Pancreas (tissue), 10 donors: ENCODE measurements at regions not wholly inside any gene's neighbourhood (a gene's known extent, or its start where the extent isn't known, plus 50 kb on each side); places are given as distances from the start of the nearest gene placed in this dataset.
A peak's percentile ranks its signal among the peaks of the same experiment; 100 is the strongest.

ENCODE experiments used
- ATAC-seq, 4 donors: fragments of 200-7000 bp; cut with Tn5 transposase; one replicate each; pipeline versions ENCODE4 v1.8.0 to v1.9.1; 2020; ENCODE audit warnings: mild to moderate bottlenecking in 4 of 4, moderate library complexity in 4 of 4
- DNase-seq, 6 donors: peaks; one replicate each; pipeline ENCODE4 v3.0.0-alpha.2; 2020
- FAIRE-seq: peaks from 2 replicates; lab custom pipeline; 2012; peaks lifted over from hg19 to GRCh38; lab: Jason Lieb, UNC
- H3K27ac ChIP-seq, 4 donors: fragments of 200-600 bp; sonication (generic); 1 replicate in 3 of 4; 2 replicates in 1 of 4; pipeline versions ENCODE4 v1.5.0 to v1.8.0; 2020
- H3K27me3 ChIP-seq, 4 donors: fragments of 200-600 bp; one replicate each; pipeline ENCODE4 v1.8.0; 2021
- H3K36me3 ChIP-seq, 3 donors: fragments of 200-600 bp; sonication (generic) in 1 of 3; one replicate each; pipeline versions ENCODE4 v1.5.0 to v1.8.0; 2020 to 2021
- H3K4me1 ChIP-seq, 3 donors: fragments of 200-600 bp; one replicate each; pipeline ENCODE4 v1.8.0; 2021
- H3K4me3 ChIP-seq, 4 donors: fragments of 200-600 bp; sonication (generic) in 2 of 4; one replicate each; pipeline versions ENCODE4 v1.5.0 to v1.8.0; 2020 to 2021
- H3K9me3 ChIP-seq, 4 donors: fragments of 200-600 bp; one replicate each; pipeline ENCODE4 v1.8.0; 2021
- CTCF ChIP-seq, 4 donors: fragments of 200-600 bp; sonication (generic) in 3 of 4; IDR thresholded peaks; one replicate each; pipeline versions ENCODE4 v1.5.0 to v1.8.0; 2021; ENCODE audit warnings: antibody characterized with exemption in 4 of 4
- WGBS, 2 donors: extraction: QIAGEN DNeasy Blood & Tissue Kit; methylation state at CpG; one replicate each; pipeline ENCODE4 v1.1.7; 2013; 5-methylcytosine and 5-hydroxymethylcytosine counted together
- intact Hi-C, 3 donors: fragments of 100-400 bp; cut with DNase I; formaldehyde crosslinking; loops; one replicate each; pipeline versions ENCODE4 v1.11.1 to v1.14.2; 2022
- donor health status: healthy with polysubstance abuse.
- donor health status: DM: no; HTN: no; CAD: no; lungs with moderate emphysema.
- donor health status: DM: no; HTN: no; CAD: no.
- donor health status: control.
- donor health status: control.
- donor health status: Bipolar disorder and iron deficiency.
- donor health status: DM: yes; HTN: yes; CAD: no.
- donor health status: DM: no; HTN: no; CAD: no.
- donor health status: DM: no; HTN: no; CAD: no.
- donor health status: DM: yes; HTN: yes; CAD: no.

- FAIRE-seq (no peak), DNase-seq (no peak), ATAC-seq (no peak)
- intact Hi-C loops: no loop called here
- Histone ChIP-seq H3K4me3 (no peak overlapping the region), H3K27ac (no peak overlapping the region), H3K27me3 (no peaks in the 10 kb centered on the region), H3K9me3 (no peaks in the 10 kb centered on the region), H3K36me3 (no peaks in the 10 kb centered on the region), H3K4me1 (no peaks in the 10 kb centered on the region)
- TF ChIP-seq CTCF (IDR thresholded peaks at IDR 0.05): no peak
- 87 to 88% methylated on average over 1 of the region's 1 CpG for WGBS, 2 donors
Observed at GRCh38 chr14:53764846-53765245, 191.8 kb downstream of the BMP4 start.

GRCh38 chr14:53758141-53758540, 198.5 kb downstream of the BMP4 start:
- WGBS, 2 donors: 76 to 86% methylated on average over 2 of the region's 2 CpGs
- Histone ChIP-seq H3K4me1 (no peaks in the 10 kb centered on the region), H3K27ac (no peak overlapping the region), H3K27me3 (no peaks in the 10 kb centered on the region), H3K9me3 (no peaks in the 10 kb centered on the region), H3K4me3 (no peak overlapping the region), H3K36me3 (no peaks in the 10 kb centered on the region)
- no peak for TF ChIP-seq CTCF (IDR thresholded peaks at IDR 0.05)
- no peak for FAIRE-seq
- no peak for ATAC-seq
- intact Hi-C loops: no loop called here
- DNase-seq: no peak

- H3K27me3 ChIP-seq: no peaks in the 10 kb centered on the region
- no peak for FAIRE-seq
- no peaks in the 10 kb centered on the region for H3K4me1 ChIP-seq
- no peak for TF ChIP-seq CTCF (IDR thresholded peaks at IDR 0.05)
- H3K36me3 ChIP-seq: no peaks in the 10 kb centered on the region
- intact Hi-C loops: no loop called here
- ATAC-seq: no peak
- H3K4me3 ChIP-seq: no peak overlapping the region
- H3K9me3 ChIP-seq: no peaks in the 10 kb centered on the region
- no peak overlapping the region for H3K27ac ChIP-seq
- DNase-seq: no peak
Observed at GRCh38 chr14:53757732-53758131, 198.9 kb downstream of the BMP4 start.

- H3K27ac ChIP-seq: no peak overlapping the region
- DNase-seq (peak in 1 of 6 donors; percentile 22), FAIRE-seq (no peak), ATAC-seq (no peak)
- intact Hi-C loops: no loop called here
- H3K4me1 ChIP-seq: no peaks in the 10 kb centered on the region
- no peaks in the 10 kb centered on the region for H3K36me3 ChIP-seq
- 74 to 86% methylated on average over 3 of the region's 3 CpGs for WGBS, 2 donors
- no peak for TF ChIP-seq CTCF (IDR thresholded peaks at IDR 0.05)
- no peaks in the 10 kb centered on the region for H3K27me3 ChIP-seq
- no peaks in the 10 kb centered on the region for H3K9me3 ChIP-seq
- no peak overlapping the region for H3K4me3 ChIP-seq
Observed at GRCh38 chr14:53751650-53752049, 205.0 kb downstream of the BMP4 start.

GRCh38 chr14:53748691-53749090, 207.9 kb downstream of the BMP4 start:
- 34 to 52% methylated on average over 1 of the region's 1 CpG for WGBS, 2 donors
- no peak for DNase-seq
- FAIRE-seq: no peak
- no peak for TF ChIP-seq CTCF (IDR thresholded peaks at IDR 0.05)
- intact Hi-C loops: no loop called here
- H3K27me3 ChIP-seq: no peaks in the 10 kb centered on the region
- no peaks in the 10 kb centered on the region for H3K36me3 ChIP-seq
- H3K4me1 ChIP-seq: no peaks in the 10 kb centered on the region
- peak in 1 of 4 donors; percentile 65 for ATAC-seq
- no peak overlapping the region for H3K27ac ChIP-seq
- no peak overlapping the region for H3K4me3 ChIP-seq
- H3K9me3 ChIP-seq: no peaks in the 10 kb centered on the region
